ENCODE measurements at regions not wholly inside any gene's neighbourhood (a gene's known extent, or its start where the extent isn't known, plus 50 kb on each side); places are given as distances from the start of the nearest gene placed in this dataset.

GRCh38 chr13:61648547-61648946 lies 232.9 kb upstream of the PCDH20 start:
- H3K4me3 ChIP-seq (ENCODE audit: low read depth, low read length): no peak overlapping the region
- TF ChIP-seq CTCF (IDR thresholded peaks at IDR 0.05; ENCODE audit: borderline replicate concordance, insufficient read depth, low read depth, low read length): no peak

- H3K4me3 ChIP-seq (ENCODE audit: low read depth, low read length): no peak overlapping the region
- TF ChIP-seq CTCF (IDR thresholded peaks at IDR 0.05; ENCODE audit: borderline replicate concordance, insufficient read depth, low read depth, low read length): no peak
These were observed 196.5 kb upstream of the PCDH20 start for GRCh38 chr13:61612192-61612591.

- no peak for TF ChIP-seq CTCF (IDR thresholded peaks at IDR 0.05; ENCODE audit: borderline replicate concordance, insufficient read depth, low read depth, low read length)
- H3K4me3 ChIP-seq (ENCODE audit: low read depth, low read length): no peak overlapping the region
These were observed 192.5 kb upstream of the PCDH20 start for GRCh38 chr13:61608138-61608537.

GRCh38 chr13:61600360-61601033 lies 184.8 kb upstream of the PCDH20 start:
- H3K4me3 ChIP-seq (ENCODE audit: low read depth, low read length): no peak overlapping the region
- TF ChIP-seq CTCF (IDR thresholded peaks at IDR 0.05; ENCODE audit: borderline replicate concordance, insufficient read depth, low read depth, low read length): no peak

GRCh38 chr13:61592489-61592888 lies 176.8 kb upstream of the PCDH20 start:
- no peak for TF ChIP-seq CTCF (IDR thresholded peaks at IDR 0.05; ENCODE audit: borderline replicate concordance, insufficient read depth, low read depth, low read length)
- H3K4me3 ChIP-seq (ENCODE audit: low read depth, low read length): no peak overlapping the region

GRCh38 chr13:61575973-61576372 lies 160.3 kb upstream of the PCDH20 start:
- no peak for TF ChIP-seq CTCF (IDR thresholded peaks at IDR 0.05; ENCODE audit: borderline replicate concordance, insufficient read depth, low read depth, low read length)
- no peak overlapping the region for H3K4me3 ChIP-seq (ENCODE audit: low read depth, low read length)

- TF ChIP-seq CTCF (IDR thresholded peaks at IDR 0.05; ENCODE audit: borderline replicate concordance, insufficient read depth, low read depth, low read length): no peak
- no peak overlapping the region for H3K4me3 ChIP-seq (ENCODE audit: low read depth, low read length)
These were observed 148.0 kb upstream of the PCDH20 start for GRCh38 chr13:61563645-61564044.
